ENCODE measurements at regions not wholly inside any gene's neighbourhood (a gene's known extent, or its start where the extent isn't known, plus 50 kb on each side); places are given as distances from the start of the nearest gene placed in this dataset.

- peak; percentile 66 for DNase-seq
These were observed 78.5 kb upstream of the STK17B start for GRCh38 chr2:196249860-196250259.

GRCh38 chr2:196251132-196251531 lies 79.8 kb upstream of the STK17B start:
- no peak for DNase-seq

- DNase-seq = no peak
These were observed 81.2 kb upstream of the STK17B start for GRCh38 chr2:196252408-196253115.

DNA sequence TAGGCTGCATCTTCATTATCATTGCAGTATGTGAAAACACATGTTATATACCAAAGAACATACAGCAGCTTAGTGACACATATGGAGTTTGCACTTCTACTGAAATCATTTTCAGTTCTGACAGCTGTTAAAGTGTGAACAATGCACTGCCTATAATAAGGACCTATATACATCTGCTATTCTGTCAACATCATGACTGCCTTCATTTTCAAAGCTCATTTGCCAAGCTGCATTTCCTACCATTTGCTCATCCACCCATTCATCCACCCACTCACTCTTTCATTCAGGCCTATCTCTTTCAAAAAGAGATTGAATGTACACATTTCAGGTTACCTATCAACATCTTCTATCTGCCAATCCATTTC lies 81.7 kb upstream of the STK17B start:
- no peak for DNase-seq

DNA sequence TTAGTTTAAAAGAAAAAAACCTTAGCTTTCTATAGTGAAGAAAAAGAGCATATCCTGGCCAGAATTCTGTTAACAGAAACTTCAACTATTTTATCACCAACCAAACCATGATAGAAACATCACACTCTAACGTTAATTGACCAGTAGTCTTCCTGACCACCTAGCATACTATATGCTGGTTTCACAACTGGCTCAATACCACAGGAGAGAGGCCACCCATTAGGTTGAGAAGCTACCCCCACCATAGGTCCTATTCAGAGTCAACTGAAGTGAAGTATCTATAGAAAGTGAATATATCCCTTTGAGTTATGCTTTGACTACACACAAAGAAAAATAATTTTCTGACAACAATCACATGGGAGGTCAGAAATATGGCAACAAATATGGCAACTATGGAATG lies 85.2 kb upstream of the STK17B start:
- DNase-seq = no peak

DNA sequence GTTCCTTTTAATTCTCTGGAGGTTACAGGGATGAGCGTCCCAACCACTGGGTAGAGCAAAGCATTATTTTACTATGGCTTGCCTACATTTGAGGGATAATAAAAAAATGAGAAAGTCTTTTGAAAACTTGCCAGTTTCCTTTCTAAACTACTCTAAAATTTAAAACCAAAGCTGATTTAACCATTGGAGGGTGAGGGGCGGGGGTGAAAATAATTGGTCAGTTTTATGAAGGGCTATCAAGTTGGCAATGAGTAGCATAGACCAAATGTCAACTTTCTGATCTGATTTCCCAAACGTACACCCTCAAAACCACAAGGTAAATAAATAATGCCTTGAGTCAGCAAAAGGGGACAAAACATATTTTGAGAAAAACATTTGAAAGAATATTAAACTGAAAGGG lies 85.7 kb upstream of the STK17B start:
- no peak for DNase-seq

- DNase-seq = no peak
These were observed 87.0 kb upstream of the STK17B start for GRCh38 chr2:196258407-196258806.

- DNase-seq = peak; percentile 59
These were observed 88.4 kb upstream of the STK17B start for GRCh38 chr2:196259507-196260481.

DNA sequence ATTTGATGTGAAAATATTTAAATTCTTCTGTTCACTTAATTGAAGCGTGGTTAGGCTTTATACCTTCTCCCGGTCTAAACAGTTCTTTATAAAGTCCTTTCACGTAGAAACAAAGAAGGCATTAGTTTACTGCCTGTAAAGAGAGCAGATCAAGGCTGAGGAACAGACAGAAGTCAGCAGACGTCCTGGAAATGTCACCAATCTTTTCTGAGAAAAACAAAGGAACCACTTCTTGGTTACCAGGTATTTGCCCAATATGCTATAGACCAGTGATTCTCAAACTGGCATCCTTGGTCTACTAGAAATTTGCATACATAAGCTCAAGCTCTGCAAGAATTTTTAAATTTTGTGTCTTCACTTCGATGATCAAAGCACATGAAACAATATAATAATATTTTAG lies 89.2 kb upstream of the STK17B start:
- no peak for DNase-seq

DNA sequence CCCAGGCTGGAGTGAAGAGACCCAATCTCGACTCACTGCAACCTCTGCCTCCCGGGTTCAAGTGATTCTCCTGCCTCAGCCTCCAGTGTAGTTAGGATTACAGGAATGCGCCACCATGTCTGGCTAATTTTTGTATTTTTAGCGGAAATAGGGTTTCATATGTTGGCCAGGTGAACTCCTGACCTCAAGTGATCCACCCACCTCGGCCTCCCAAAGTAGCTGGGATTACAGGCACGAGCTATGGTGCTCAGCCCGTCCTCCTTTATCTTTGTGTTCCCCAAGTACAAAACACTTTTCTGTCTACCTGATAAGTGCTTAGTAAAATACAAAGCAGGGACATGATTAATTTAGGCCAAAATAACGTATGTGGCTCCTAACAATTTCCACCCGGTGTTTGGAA lies 91.2 kb upstream of the STK17B start:
- DNase-seq = peak; percentile 29

- DNase-seq = peak; percentile 85
These were observed 91.9 kb upstream of the STK17B start for GRCh38 chr2:196263181-196263747.

DNA sequence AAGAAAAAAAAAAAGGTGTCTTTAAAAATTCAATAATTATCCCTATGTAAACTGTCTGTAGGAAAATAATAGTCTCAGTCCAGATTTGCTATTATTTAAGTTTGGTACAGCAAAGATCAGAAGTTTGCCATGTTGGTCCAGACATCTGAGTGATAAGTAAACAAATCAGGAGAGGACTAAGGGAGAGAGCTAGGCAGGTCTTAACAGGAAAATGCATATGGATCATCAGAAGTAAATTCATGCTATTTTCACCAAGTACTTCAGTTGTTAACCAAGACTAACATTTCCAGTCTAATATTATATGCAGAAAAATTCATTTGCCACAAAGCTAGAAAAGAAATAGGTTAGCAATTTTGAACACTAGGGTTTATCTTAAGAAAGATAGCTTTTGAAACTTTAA lies 95.0 kb upstream of the STK17B start:
- no peak for DNase-seq

GRCh38 chr2:196266855-196267254 lies 95.5 kb upstream of the STK17B start:
- no peak for DNase-seq

DNA sequence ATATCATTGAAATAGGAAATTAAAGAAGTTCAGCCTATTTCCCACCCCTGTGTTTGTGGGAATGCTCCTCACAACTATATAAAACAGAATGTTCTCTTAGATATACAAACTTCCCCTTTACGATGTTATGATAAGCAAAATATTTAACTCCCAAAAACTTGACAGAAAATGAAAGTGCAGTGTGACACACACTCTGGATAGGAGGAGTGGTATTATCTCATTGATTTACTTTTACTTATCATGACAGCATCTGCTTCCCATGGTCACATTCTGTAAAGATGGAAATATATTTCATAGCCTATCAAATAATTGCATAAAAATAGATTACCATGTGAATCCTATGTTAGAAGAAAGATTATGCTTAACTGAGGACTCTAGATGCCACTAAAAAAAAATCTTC lies 96.6 kb upstream of the STK17B start:
- DNase-seq = peak; percentile 35

DNA sequence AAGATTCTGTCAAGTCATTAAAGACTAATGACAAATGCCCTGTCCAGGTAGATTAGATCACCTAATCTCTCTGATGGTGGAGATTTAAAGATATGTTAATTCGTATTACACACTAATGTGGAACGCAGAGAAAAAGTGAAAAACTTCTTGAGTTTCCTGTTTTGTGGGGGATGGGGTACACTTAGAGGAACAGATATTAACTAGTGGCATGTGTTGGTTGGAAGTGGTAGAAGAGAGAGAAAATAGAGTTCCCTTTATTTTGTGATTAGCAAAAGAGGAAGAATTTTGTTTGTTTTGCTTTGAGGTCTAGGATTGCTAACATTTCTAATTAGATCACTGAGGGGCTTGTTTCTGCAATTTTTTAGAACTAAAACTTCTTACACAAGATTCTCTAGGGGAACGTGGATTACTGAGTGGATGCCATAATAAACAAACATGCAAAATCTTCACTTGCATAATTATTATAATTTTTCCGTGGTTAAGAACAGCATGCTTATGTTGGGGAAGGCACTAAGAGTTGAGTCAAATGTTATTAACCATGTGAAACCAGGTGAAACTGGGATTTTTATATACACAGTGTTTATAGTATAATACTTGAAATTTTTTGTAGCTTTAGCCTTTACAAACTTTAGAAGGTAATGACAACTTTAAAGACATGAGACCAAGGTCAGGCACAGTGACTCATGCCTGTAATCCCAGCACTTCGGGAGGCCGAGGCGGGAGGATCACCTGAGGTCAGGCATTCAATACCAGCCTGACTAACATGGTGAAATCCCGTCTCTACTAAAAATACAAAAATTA lies 97.4 kb upstream of the STK17B start:
- peak; percentile 69 for DNase-seq

DNA sequence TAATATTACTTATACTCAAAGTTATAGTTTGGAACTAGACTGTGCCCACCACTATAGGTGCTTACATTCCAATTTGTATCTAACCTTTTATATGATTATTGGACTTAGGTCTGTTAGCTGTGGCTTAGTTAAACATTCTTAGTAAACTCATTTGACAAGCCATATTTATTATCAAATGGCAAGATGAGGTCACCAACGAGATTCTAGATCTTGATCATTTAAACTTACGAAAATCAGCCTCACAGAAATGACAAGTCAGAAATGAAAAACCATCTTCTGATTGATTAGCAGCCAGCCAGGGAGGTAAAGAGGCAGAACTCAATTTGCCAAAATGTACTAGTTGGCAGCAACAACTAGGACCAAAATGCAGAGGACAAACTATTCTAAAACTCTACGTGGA lies 100.4 kb upstream of the STK17B start:
- DNase-seq = no peak

- DNase-seq = peak; percentile 34
These were observed 103.0 kb upstream of the STK17B start for GRCh38 chr2:196274387-196274809.

- DNase-seq = peak; percentile 44
These were observed 104.4 kb upstream of the STK17B start for GRCh38 chr2:196275646-196276352.

DNA sequence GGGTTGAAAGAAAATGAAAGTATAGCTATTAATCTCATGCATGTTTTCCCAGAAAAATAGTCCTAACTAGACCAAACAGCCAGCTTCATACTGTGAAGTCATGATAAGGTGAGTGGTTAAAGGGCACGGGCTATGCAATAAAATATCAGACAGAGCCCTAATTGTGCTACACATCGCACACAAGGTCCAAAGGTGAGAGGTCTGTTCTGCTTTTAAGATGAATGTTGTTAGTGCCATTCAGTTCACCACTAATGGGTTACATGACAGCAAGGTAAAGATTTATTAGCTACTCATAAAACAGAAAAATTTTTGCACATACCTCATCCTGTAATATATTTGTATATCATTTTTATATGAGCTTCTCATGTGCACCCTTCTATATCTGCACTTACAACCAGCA lies 105.0 kb upstream of the STK17B start:
- peak; percentile 37 for DNase-seq

DNA sequence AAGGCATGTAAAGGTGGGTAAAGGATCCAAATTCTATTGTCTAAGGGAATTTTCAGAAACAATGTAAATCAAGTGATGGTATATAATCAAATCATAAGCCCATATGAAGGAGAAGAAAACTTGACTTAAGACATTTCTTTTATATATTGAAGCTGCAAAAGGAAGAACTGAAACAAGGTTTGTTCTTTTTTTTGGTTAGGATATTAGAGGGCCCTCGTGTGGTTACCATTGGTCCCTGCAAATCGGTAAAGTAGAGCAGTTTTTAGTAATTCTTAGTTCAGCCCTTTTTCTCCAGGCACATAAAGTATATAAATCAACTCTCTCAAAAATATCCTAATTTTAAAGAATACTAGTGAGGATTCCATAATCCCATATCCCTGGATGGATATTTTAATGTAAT lies 105.6 kb upstream of the STK17B start:
- DNase-seq = peak; percentile 79

DNA sequence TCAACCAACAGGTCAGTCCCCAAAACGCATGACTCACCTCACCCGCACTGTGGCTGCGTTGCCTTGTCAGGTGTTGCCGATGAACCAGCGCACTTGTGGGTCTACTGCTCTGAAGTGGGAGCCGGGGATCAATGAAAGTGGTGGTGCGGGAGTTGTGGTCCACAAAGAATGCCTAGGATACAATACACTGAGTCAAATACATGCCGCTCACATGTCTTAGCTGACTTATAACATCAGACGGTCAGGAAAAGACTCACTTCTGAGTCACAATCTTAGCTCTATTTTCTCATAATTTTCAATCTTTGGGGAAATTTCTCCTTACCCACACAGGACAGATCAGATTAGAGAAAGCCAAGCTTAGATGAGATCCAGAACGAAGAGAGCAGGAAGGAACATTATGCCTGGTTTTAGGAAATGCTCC lies 107.1 kb upstream of the STK17B start:
- no peak for DNase-seq

DNA sequence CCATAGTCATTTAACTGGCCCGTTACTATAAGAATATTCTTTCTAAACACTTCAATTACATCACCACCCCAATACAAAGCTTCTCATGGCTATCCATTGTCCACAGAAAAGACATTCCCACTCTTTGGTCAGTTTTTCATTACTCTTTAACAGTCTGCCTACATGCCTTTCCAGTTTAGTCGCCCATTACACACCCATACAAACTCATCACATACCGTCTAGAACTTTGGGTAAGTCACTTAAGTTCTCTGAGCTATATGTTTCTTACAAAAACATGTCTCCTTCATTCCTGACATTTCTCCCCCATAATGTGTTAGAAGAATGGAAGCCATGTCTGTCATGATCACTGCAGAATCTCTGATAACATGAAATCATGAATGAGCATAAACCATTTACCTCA lies 108.2 kb upstream of the STK17B start:
- no peak for DNase-seq

All from hematopoietic multipotent progenitor cell treated with erythropoietin and hydrocortisone succinate and interleukin-3 and kit ligand, for 6 days (in vitro differentiated cells).